Testis (tissue), 2 donors: ENCODE measurements at regions not wholly inside any gene's neighbourhood (a gene's known extent, or its start where the extent isn't known, plus 50 kb on each side); places are given as distances from the start of the nearest gene placed in this dataset.

ENCODE experiments used
- DNase-seq: peaks from one replicate; pipeline ENCODE4 v3.0.0-alpha.2; 2019
- H3K27ac ChIP-seq, 2 donors: fragments of 200-600 bp; sonication (generic); one replicate each; pipeline ENCODE4 v1.5.1; 2019
- H3K27me3 ChIP-seq: fragments of 200-600 bp; sonication (generic); one replicate; pipeline ENCODE4 v1.5.1; 2019
- H3K36me3 ChIP-seq: fragments of 200-600 bp; sonication (generic); one replicate; pipeline ENCODE4 v1.5.1; 2017; ENCODE audit warnings: low read depth; ENCODE audit errors: missing control alignments
- H3K4me1 ChIP-seq: fragments of 200-600 bp; sonication (generic); one replicate; pipeline ENCODE4 v1.5.1; 2019
- H3K4me3 ChIP-seq, 2 donors: fragments of 200-600 bp; sonication (generic); one replicate each; pipeline ENCODE4 v1.5.1; 2017 to 2019
- H3K9me3 ChIP-seq: fragments of 200-600 bp; sonication (generic); one replicate; pipeline ENCODE4 v1.5.1; 2017
- POLR2A ChIP-seq: fragments of 450-650 bp; IDR thresholded peaks from one replicate; pipeline ENCODE4 v1.6.1; 2017; ENCODE audit warnings: antibody characterized with exemption, mild to moderate bottlenecking, moderate library complexity
- WGBS, 2 donors: methylation state at CpG; one replicate each; pipeline ENCODE4 v1.1.5; 2018; 5-methylcytosine and 5-hydroxymethylcytosine counted together
- intact Hi-C: fragments of 100-400 bp; cut with DNase I; formaldehyde crosslinking; loops from one replicate; pipeline ENCODE4 v1.15.1; 2023; ENCODE audit warnings: low total_unique reads
- TF ChIP-seq, protein P1 (sequence below), 3 experiments: fragments of 450-650 bp in 2 of 3; fragments of 200-600 bp in 1 of 3; sonication (generic) in 1 of 3; IDR thresholded peaks; one replicate each; pipeline ENCODE4 v1.5.1; 2016 to 2019; ENCODE audit warnings: antibody characterized with exemption in 3 of 3, mild to moderate bottlenecking in 2 of 3, moderate library complexity in 1 of 3

- Histone ChIP-seq H3K9me3 (no peaks in the 10 kb centered on the region), H3K27ac (no peak overlapping the region), H3K36me3 (no peaks in the 10 kb centered on the region), H3K4me1 (no peaks in the 10 kb centered on the region), H3K27me3 (no peaks in the 10 kb centered on the region), H3K4me3 (no peak overlapping the region)
- WGBS, 2 donors: 68 to 77% methylated on average over 3 of the region's 3 CpGs
- no peak for DNase-seq
- no peak for TF ChIP-seq POLR2A
- TF ChIP-seq, protein P1, sequence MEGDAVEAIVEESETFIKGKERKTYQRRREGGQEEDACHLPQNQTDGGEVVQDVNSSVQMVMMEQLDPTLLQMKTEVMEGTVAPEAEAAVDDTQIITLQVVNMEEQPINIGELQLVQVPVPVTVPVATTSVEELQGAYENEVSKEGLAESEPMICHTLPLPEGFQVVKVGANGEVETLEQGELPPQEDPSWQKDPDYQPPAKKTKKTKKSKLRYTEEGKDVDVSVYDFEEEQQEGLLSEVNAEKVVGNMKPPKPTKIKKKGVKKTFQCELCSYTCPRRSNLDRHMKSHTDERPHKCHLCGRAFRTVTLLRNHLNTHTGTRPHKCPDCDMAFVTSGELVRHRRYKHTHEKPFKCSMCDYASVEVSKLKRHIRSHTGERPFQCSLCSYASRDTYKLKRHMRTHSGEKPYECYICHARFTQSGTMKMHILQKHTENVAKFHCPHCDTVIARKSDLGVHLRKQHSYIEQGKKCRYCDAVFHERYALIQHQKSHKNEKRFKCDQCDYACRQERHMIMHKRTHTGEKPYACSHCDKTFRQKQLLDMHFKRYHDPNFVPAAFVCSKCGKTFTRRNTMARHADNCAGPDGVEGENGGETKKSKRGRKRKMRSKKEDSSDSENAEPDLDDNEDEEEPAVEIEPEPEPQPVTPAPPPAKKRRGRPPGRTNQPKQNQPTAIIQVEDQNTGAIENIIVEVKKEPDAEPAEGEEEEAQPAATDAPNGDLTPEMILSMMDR (IDR thresholded peaks at IDR 0.05): no peak
- intact Hi-C loops: no loop called here
Observed at GRCh38 chr2:104425850-104426595, 427.9 kb upstream of the POU3F3 start.

DNA sequence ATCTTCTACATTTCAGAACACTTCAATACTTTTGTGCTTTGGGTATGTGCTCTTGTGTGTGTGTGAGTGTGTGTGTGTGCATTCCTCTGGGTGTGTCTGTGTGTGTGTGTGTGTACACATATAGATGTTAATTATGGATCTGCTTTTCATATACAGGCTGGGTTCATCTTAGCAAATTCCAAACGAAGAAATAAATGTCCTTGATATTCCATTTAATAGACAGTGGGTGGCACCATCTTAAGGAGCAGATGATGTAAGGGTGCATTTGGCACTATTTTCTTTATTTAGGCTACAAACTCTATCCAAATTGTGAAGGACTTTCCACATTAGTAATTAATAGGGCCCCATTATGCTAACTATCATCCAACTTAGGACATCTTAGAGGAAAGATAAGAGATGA lies 425.8 kb upstream of the POU3F3 start:
- Histone ChIP-seq H3K27me3 (no peaks in the 10 kb centered on the region), H3K27ac (no peak overlapping the region), H3K4me3 (no peak overlapping the region), H3K4me1 (no peaks in the 10 kb centered on the region), H3K36me3 (no peaks in the 10 kb centered on the region), H3K9me3 (no peaks in the 10 kb centered on the region)
- WGBS, 2 donors: 56 to 58% methylated on average over 1 of the region's 1 CpG
- TF ChIP-seq POLR2A: no peak
- TF ChIP-seq, protein P1 (IDR thresholded peaks at IDR 0.05): no peak
- DNase-seq: no peak
- intact Hi-C loops: no loop called here

DNA sequence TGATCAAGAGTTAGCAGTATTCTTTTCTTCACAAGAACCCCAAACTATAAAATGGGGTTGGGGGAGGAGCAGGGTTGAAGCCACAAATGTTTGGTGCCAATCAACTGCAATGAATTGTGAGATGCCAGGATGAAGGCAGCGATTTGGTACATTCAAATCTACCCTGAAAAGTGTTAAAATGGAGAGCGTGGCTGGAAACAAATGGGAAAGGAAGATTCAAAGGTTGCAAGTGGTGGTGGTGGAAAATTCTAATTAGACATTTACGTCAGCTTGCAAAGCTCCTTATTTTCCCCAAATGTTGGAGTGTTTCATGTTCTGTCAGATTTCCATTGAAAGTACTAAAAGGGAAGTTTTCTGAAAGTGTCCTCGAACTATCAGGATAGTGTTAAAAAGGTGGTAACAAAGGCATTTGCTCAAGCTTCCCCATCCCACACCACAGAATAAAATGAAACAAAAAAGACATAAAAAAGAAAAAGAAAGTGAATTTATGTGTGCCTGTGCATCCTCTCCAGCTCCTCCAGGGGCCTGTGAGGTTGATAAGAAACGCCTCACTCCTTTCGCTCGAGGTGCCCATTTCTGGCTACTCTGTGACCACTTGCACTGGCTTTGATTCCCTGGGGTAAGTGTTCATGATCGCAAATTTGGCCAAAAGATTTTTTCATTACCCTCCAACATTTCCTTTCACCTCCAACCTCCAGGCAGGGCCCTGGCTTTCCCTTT lies 424.1 kb upstream of the POU3F3 start:
- Histone ChIP-seq H3K27ac (no peak overlapping the region), H3K9me3 (no peaks in the 10 kb centered on the region), H3K4me1 (no peaks in the 10 kb centered on the region), H3K36me3 (no peaks in the 10 kb centered on the region), H3K4me3 (no peak overlapping the region), H3K27me3 (no peaks in the 10 kb centered on the region)
- no peak for TF ChIP-seq POLR2A
- TF ChIP-seq, protein P1 (IDR thresholded peaks at IDR 0.05): no peak
- no peak for DNase-seq
- intact Hi-C loops: no loop called here
- WGBS, 2 donors: 78 to 82% methylated on average over 8 of the region's 8 CpGs

GRCh38 chr2:104430359-104430740 lies 423.6 kb upstream of the POU3F3 start:
- Histone ChIP-seq H3K27me3 (no peaks in the 10 kb centered on the region), H3K36me3 (no peaks in the 10 kb centered on the region), H3K4me3 (no peak overlapping the region), H3K4me1 (no peaks in the 10 kb centered on the region), H3K9me3 (no peaks in the 10 kb centered on the region), H3K27ac (no peak overlapping the region)
- DNase-seq: no peak
- intact Hi-C loops: no loop called here
- TF ChIP-seq, protein P1 (IDR thresholded peaks at IDR 0.05): no peak
- no peak for TF ChIP-seq POLR2A
- 66 to 75% methylated on average over 10 of the region's 10 CpGs for WGBS, 2 donors
